DND-41 (cell line): ENCODE measurements at regions not wholly inside any gene's neighbourhood (a gene's known extent, or its start where the extent isn't known, plus 50 kb on each side); places are given as distances from the start of the nearest gene placed in this dataset.

ENCODE experiments used
- ATAC-seq: fragments of 200-7000 bp; cut with Tn5 transposase; 3 replicates; pipeline ENCODE4 v1.9.1; 2021; ENCODE audit warnings: low read depth; ENCODE audit not compliant: insufficient read depth
- DNase-seq: peaks from one replicate; pipeline ENCODE4 v3.0.0-alpha.2; 2020
- H2AFZ ChIP-seq: 2 replicates; pipeline ENCODE4 v1.6.0; 2012; ENCODE audit warnings: low read depth, low read length
- H3K27ac ChIP-seq: 2 replicates; pipeline ENCODE4 v1.5.1; 2012; ENCODE audit warnings: low read length, inconsistent platforms
- H3K27me3 ChIP-seq: fragments of 200-600 bp; sonication (generic); 2 replicates; pipeline ENCODE4 v1.6.0; 2012; ENCODE audit warnings: low read length, mild to moderate bottlenecking, inconsistent platforms; ENCODE audit not compliant: insufficient read depth, poor library complexity
- H3K36me3 ChIP-seq: 2 replicates; pipeline ENCODE4 v1.5.1; 2012; ENCODE audit warnings: low read length, inconsistent platforms; ENCODE audit not compliant: insufficient read depth
- H3K4me1 ChIP-seq: 2 replicates; pipeline ENCODE4 v1.5.1; 2012; ENCODE audit warnings: mild to moderate bottlenecking, low read length; ENCODE audit not compliant: insufficient read depth
- H3K4me2 ChIP-seq: 2 replicates; pipeline ENCODE4 v1.6.0; 2012; ENCODE audit warnings: mild to moderate bottlenecking, moderate library complexity, low read length, inconsistent platforms; ENCODE audit not compliant: insufficient read depth
- H3K4me3 ChIP-seq, 2 experiments: fragments of 200-600 bp in 1 of 2; shearing (Covaris generic) in 1 of 2; 2 replicates each; pipeline ENCODE4 v1.5.1; 2012 to 2016; ENCODE audit warnings: inconsistent platforms in 2 of 2, low read length in 2 of 2, mild to moderate bottlenecking in 2 of 2, low read depth in 1 of 2, moderate library complexity in 1 of 2
- H3K79me2 ChIP-seq: 2 replicates; pipeline ENCODE4 v1.6.0; 2012; ENCODE audit warnings: low read length, inconsistent platforms; ENCODE audit not compliant: insufficient read depth
- H3K9ac ChIP-seq: 2 replicates; pipeline ENCODE4 v1.6.0; 2012; ENCODE audit warnings: low read depth, mild to moderate bottlenecking, inconsistent platforms, low read length, moderate library complexity
- H3K9me3 ChIP-seq: 2 replicates; pipeline ENCODE4 v1.5.1; 2012; ENCODE audit warnings: low read length, moderate library complexity, mild to moderate bottlenecking, inconsistent platforms; ENCODE audit not compliant: insufficient read depth, severe bottlenecking
- H4K20me1 ChIP-seq: 2 replicates; pipeline ENCODE4 v1.6.0; 2012; ENCODE audit warnings: low read length; ENCODE audit not compliant: insufficient read depth
- CTCF ChIP-seq: IDR thresholded peaks from 2 replicates; pipeline ENCODE4 v1.5.1; 2012; ENCODE audit warnings: borderline replicate concordance, low read length, moderate library complexity, mild to moderate bottlenecking; ENCODE audit not compliant: poor library complexity, severe bottlenecking; ENCODE audit errors: extremely low read depth
- EZH2 ChIP-seq: IDR thresholded peaks from 3 replicates; pipeline ENCODE4 v1.6.1; 2012; ENCODE audit warnings: borderline replicate concordance, low read depth, mild to moderate bottlenecking, moderate library complexity, low read length, inconsistent platforms; ENCODE audit not compliant: severe bottlenecking

GRCh38 chr16:73737637-73738036 is 559.0 kb upstream of the PSMD7 start:
- Histone ChIP-seq H3K27me3 (no peaks in the 10 kb centered on the region), H4K20me1 (no peaks in the 10 kb centered on the region), H3K36me3 (no peaks in the 10 kb centered on the region), H3K79me2 (no peaks in the 10 kb centered on the region), H3K4me2 (no peak overlapping the region), H3K4me1 (no peaks in the 10 kb centered on the region), H3K9ac (no peak overlapping the region), H3K27ac (no peak overlapping the region), H2AFZ (no peak overlapping the region), H3K9me3 (no peaks in the 10 kb centered on the region), H3K4me3 (no peak overlapping the region)
- ATAC-seq (no peak), DNase-seq (no peak)
- TF ChIP-seq CTCF (no peak), EZH2 (no peak)

- Histone ChIP-seq H4K20me1 (no peaks in the 10 kb centered on the region), H3K27ac (no peak overlapping the region), H2AFZ (no peak overlapping the region), H3K4me2 (no peak overlapping the region), H3K4me1 (no peaks in the 10 kb centered on the region), H3K9ac (no peak overlapping the region), H3K79me2 (no peaks in the 10 kb centered on the region), H3K9me3 (no peaks in the 10 kb centered on the region), H3K27me3 (no peaks in the 10 kb centered on the region), H3K4me3 (no peak overlapping the region), H3K36me3 (no peaks in the 10 kb centered on the region)
- no peak for ATAC-seq
- DNase-seq, result no peak
- no peak for TF ChIP-seq CTCF
These were observed 560.7 kb upstream of the PSMD7 start for GRCh38 chr16:73735954-73736353.

- H3K4me3 ChIP-seq, result no peak overlapping the region
- TF ChIP-seq EZH2, result no peak
- no peak for TF ChIP-seq CTCF
- no peak for ATAC-seq
These were observed 561.6 kb upstream of the PSMD7 start for GRCh38 chr16:73735018-73735417.

GRCh38 chr16:73732681-73733080 is 563.9 kb upstream of the PSMD7 start:
- H3K36me3 ChIP-seq, result no peaks in the 10 kb centered on the region
- no peak overlapping the region for H3K4me3 ChIP-seq
- DNase-seq, result no peak
- no peaks in the 10 kb centered on the region for H3K79me2 ChIP-seq
- TF ChIP-seq EZH2 (no peak), CTCF (no peak)
- no peak overlapping the region for H3K4me2 ChIP-seq
- ATAC-seq, result no peak
- no peak overlapping the region for H2AFZ ChIP-seq
- H3K9me3 ChIP-seq, result no peaks in the 10 kb centered on the region
- H3K9ac ChIP-seq, result no peak overlapping the region
- no peaks in the 10 kb centered on the region for H4K20me1 ChIP-seq
- H3K4me1 ChIP-seq, result no peaks in the 10 kb centered on the region
- no peak overlapping the region for H3K27ac ChIP-seq
- no peaks in the 10 kb centered on the region for H3K27me3 ChIP-seq

More at GRCh38 chr16:73735018-73735417, 561.6 kb upstream of the PSMD7 start:
- Histone ChIP-seq H3K4me2 (no peak overlapping the region), H3K36me3 (no peaks in the 10 kb centered on the region), H3K9ac (no peak overlapping the region), H3K9me3 (no peaks in the 10 kb centered on the region), H3K27ac (no peak overlapping the region), H3K4me1 (no peaks in the 10 kb centered on the region), H3K27me3 (no peaks in the 10 kb centered on the region), H4K20me1 (no peaks in the 10 kb centered on the region), H3K79me2 (no peaks in the 10 kb centered on the region), H2AFZ (no peak overlapping the region)
- DNase-seq, result no peak
